Endodermal cell (in vitro differentiated cells): ENCODE measurements at regions not wholly inside any gene's neighbourhood (a gene's known extent, or its start where the extent isn't known, plus 50 kb on each side); places are given as distances from the start of the nearest gene placed in this dataset.

Source experiments
- DNase-seq: peaks from one replicate; pipeline ENCODE4 v3.0.0-alpha.2; 2017
- H3K27ac ChIP-seq: 2 replicates; pipeline ENCODE4 v1.5.1; 2013; ENCODE audit warnings: mild to moderate bottlenecking, low read depth, low read length, moderate library complexity
- H3K27me3 ChIP-seq: 2 replicates; pipeline ENCODE4 v1.6.1; 2013; ENCODE audit warnings: mild to moderate bottlenecking, low read length, moderate library complexity; ENCODE audit not compliant: insufficient read depth, control insufficient read depth, poor library complexity, severe bottlenecking
- H3K36me3 ChIP-seq: 2 replicates; pipeline ENCODE4 v1.7.0; 2013; ENCODE audit warnings: mild to moderate bottlenecking, low read length, moderate library complexity; ENCODE audit not compliant: control insufficient read depth, insufficient read depth
- H3K4me1 ChIP-seq: one replicate; pipeline ENCODE4 v1.7.0; 2013; ENCODE audit warnings: low read length; ENCODE audit not compliant: control insufficient read depth, insufficient read depth
- H3K4me3 ChIP-seq: 2 replicates; pipeline ENCODE4 v1.5.1; 2013; ENCODE audit warnings: mild to moderate bottlenecking, low read length, moderate library complexity
- H3K9ac ChIP-seq: 2 replicates; pipeline ENCODE4 v1.6.1; 2013; ENCODE audit warnings: mild to moderate bottlenecking, low read length, moderate library complexity; ENCODE audit not compliant: poor library complexity, severe bottlenecking; ENCODE audit errors: extremely low read depth
- H3K9me3 ChIP-seq: 2 replicates; pipeline ENCODE4 v1.6.1; 2013; ENCODE audit warnings: mild to moderate bottlenecking, low read length, moderate library complexity; ENCODE audit not compliant: control insufficient read depth
- H3K27ac Mint-ChIP-seq: 2 replicates; pipeline ENCODE4 v1.8.0; 2020; ENCODE audit warnings: mixed read lengths
- H3K27me3 Mint-ChIP-seq: 2 replicates; pipeline ENCODE4 v1.8.0; 2021; ENCODE audit warnings: mild to moderate bottlenecking, mixed read lengths; ENCODE audit not compliant: insufficient read depth
- H3K36me3 Mint-ChIP-seq: 2 replicates; pipeline ENCODE4 v1.8.0; 2020; ENCODE audit warnings: low read depth, mixed read lengths
- H3K4me1 Mint-ChIP-seq: 2 replicates; pipeline ENCODE4 v1.8.0; 2020; ENCODE audit warnings: mixed read lengths
- H3K4me3 Mint-ChIP-seq: 2 replicates; pipeline ENCODE4 v1.8.0; 2020; ENCODE audit warnings: mild to moderate bottlenecking, moderate library complexity, mixed read lengths
- H3K9me3 Mint-ChIP-seq: 2 replicates; pipeline ENCODE4 v1.8.0; 2020; ENCODE audit warnings: mild to moderate bottlenecking, mixed read lengths
- CTCF ChIP-seq: fragments of 200-600 bp; sonication (generic); conservative IDR thresholded peaks from 2 replicates; pipeline ENCODE4 v1.5.0; 2021; ENCODE audit warnings: antibody characterized with exemption, mild to moderate bottlenecking
- WGBS, 2 experiments: methylation state at CpG; one replicate each; pipeline versions ENCODE4 v1.1.5 to v1.1.7; 2013; ENCODE audit warnings: missing lambda C conversion rate in 2 of 2, mixed read lengths in 1 of 2; ENCODE audit not compliant: insufficient coverage in 1 of 2, insufficient read length in 1 of 2; 5-methylcytosine and 5-hydroxymethylcytosine counted together

DNA sequence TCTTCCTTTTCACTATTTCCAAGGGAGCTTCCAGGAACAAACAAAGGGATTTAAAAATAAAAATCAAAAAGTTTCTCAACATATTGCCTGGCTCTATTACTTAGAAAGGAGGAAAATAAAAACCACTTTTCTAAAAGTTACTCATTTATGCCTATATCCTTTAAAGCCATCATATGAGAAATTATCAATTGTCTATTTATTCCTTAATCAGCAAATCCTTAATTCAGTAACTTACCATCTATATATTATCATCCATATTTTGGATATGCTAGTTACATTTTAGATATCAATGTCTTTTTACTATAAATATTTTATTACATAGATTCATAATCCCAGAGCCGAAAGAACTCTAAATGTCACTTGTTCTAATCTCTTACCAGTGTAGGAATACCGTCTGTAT, 481.5 kb upstream of the ANO5 start:
- Histone ChIP-seq H3K27me3 (peaks cover 12% of the 10 kb centered on the region), H3K9ac (no peak overlapping the region), H3K36me3 (no peaks in the 10 kb centered on the region), H3K4me1 (no peaks in the 10 kb centered on the region), H3K9me3 (no peaks in the 10 kb centered on the region), H3K4me3 (no peak overlapping the region), H3K27ac (no peak overlapping the region)
- H3K27me3 Mint-ChIP-seq, result peaks cover 9% of the 10 kb centered on the region
- no peak for TF ChIP-seq CTCF
- H3K4me1 Mint-ChIP-seq, result peaks cover 36% of the 10 kb centered on the region
- WGBS, 2 experiments, result 86% methylated on average over 2 of the region's 2 CpGs; no CpG with 5 or more reads in 1 of the 2 experiments
- no peaks in the 10 kb centered on the region for H3K36me3 Mint-ChIP-seq
- H3K4me3 Mint-ChIP-seq, result no peak overlapping the region
- DNase-seq, result no peak
- H3K9me3 Mint-ChIP-seq, result peaks cover 4% of the 10 kb centered on the region
- no peak overlapping the region for H3K27ac Mint-ChIP-seq

- Histone ChIP-seq H3K4me1 (no peaks in the 10 kb centered on the region), H3K9me3 (peaks cover 24% of the 10 kb centered on the region), H3K36me3 (no peaks in the 10 kb centered on the region), H3K4me3 (no peak overlapping the region), H3K9ac (no peak overlapping the region), H3K27ac (no peak overlapping the region), H3K27me3 (no peaks in the 10 kb centered on the region)
- Mint-ChIP-seq H3K4me3 (no peak overlapping the region), H3K36me3 (peaks cover 3% of the 10 kb centered on the region), H3K27ac (no peak overlapping the region), H3K9me3 (peaks cover 11% of the 10 kb centered on the region), H3K27me3 (no peaks in the 10 kb centered on the region), H3K4me1 (peaks cover 1% of the 10 kb centered on the region)
- TF ChIP-seq CTCF, result no peak
- no peak for DNase-seq
Measured at GRCh38 chr11:21723678-21724077, 469.2 kb upstream of the ANO5 start.

DNA sequence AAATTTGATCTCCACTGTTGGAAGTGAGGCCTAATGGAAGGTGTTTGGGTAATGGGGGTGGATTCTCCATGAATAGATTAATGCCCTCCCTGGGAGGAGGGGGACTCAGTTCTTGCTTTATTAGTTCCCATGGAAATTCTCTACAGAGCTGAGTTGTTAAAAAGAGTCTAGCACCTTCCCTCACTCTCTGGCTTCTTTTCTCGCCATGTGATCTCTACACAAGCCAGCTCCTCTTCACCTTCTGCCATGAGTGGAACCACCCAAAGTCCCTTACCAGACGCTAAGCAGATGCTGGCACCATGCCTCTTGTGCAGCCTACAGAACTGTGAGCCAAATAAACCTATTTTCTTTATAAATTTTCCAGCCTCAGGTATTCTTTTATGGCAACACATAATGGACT, 465.8 kb upstream of the ANO5 start:
- no peak overlapping the region for H3K9ac ChIP-seq
- no peak overlapping the region for H3K27ac Mint-ChIP-seq
- no peak overlapping the region for H3K4me3 Mint-ChIP-seq
- H3K9me3 Mint-ChIP-seq, result peaks cover 15% of the 10 kb centered on the region
- no peak for TF ChIP-seq CTCF
- peak; percentile 52 for DNase-seq
- peaks cover 35% of the 10 kb centered on the region for H3K9me3 ChIP-seq
- whole genome bisulfite sequencing, 2 experiments, result 80 to 100% methylated on average over 1 to 2 of the region's 2 CpGs
- H3K27me3 Mint-ChIP-seq, result no peaks in the 10 kb centered on the region
- peak overlapping the region; percentile 53 for H3K4me3 ChIP-seq
- H3K27ac ChIP-seq, result no peak overlapping the region
- H3K36me3 ChIP-seq, result no peaks in the 10 kb centered on the region
- no peaks in the 10 kb centered on the region for H3K4me1 ChIP-seq
- H3K36me3 Mint-ChIP-seq, result peaks cover 3% of the 10 kb centered on the region
- H3K4me1 Mint-ChIP-seq, result no peaks in the 10 kb centered on the region
- no peaks in the 10 kb centered on the region for H3K27me3 ChIP-seq
